ENCODE measurements at regions not wholly inside any gene's neighbourhood (a gene's known extent, or its start where the extent isn't known, plus 50 kb on each side); places are given as distances from the start of the nearest gene placed in this dataset.

- no peak overlapping the region for H3K4me3 Mint-ChIP-seq (ENCODE audit: unreplicated experiment)
- peak; percentile 80 to 89 for DNase-seq
- TF ChIP-seq CTCF (IDR thresholded peaks at IDR 0.05; ENCODE audit: insufficient read depth in 1 of 2, low read depth in 1 of 2, low read length in 1 of 2, severe bottlenecking in 1 of 2, unreplicated experiment in 1 of 2), result no peak
- intact Hi-C loops (cut with micrococcal nuclease; ENCODE audit: unreplicated experiment), result loop anchor here (1.0 kb wide), 1 partner anchor 10 kb away; no protein-coding TSS in a partner anchor
- no peaks in the 10 kb centered on the region for H3K36me3 ChIP-seq (ENCODE audit: control insufficient read depth, insufficient read depth, low read length)
- H3K4me1 ChIP-seq, result peaks cover 24% of the 10 kb centered on the region
- CTCF ChIA-PET, result interaction anchor here (0.6 to 1.4 kb wide), 3 partner anchors 8 to 296 kb away, joined by 3 to 4 read pairs (median 3); no protein-coding TSS in a partner anchor
- H3K27ac Mint-ChIP-seq (ENCODE audit: unreplicated experiment), result peak overlapping the region; percentile 86
- H3K27me3 Mint-ChIP-seq (ENCODE audit: insufficient read depth, unreplicated experiment), result no peaks in the 10 kb centered on the region
- H3K36me3 Mint-ChIP-seq (ENCODE audit: insufficient read depth, unreplicated experiment), result no peaks in the 10 kb centered on the region
- BruUV-seq (replicated peaks), result no TSS peak
- H3K27me3 ChIP-seq (replicated peaks; ENCODE audit: control insufficient read depth, insufficient read depth, low read length), result no peaks in the 10 kb centered on the region
- no peak overlapping the region for H3K4me3 ChIP-seq (ENCODE audit: low read depth, low read length)
- POLR2A ChIA-PET, result interaction anchor here (0.5 to 0.6 kb wide), 2 partner anchors 8 to 202 kb away, joined by 3 to 4 read pairs; no protein-coding TSS in a partner anchor
- H3K4me1 Mint-ChIP-seq (ENCODE audit: low read depth, unreplicated experiment), result peaks cover 43% of the 10 kb centered on the region
- peaks cover 12% of the 10 kb centered on the region for H3K9me3 ChIP-seq
- peaks cover 14% of the 10 kb centered on the region for H3K9me3 Mint-ChIP-seq (ENCODE audit: unreplicated experiment)
Observed at GRCh38 chr11:69427337-69427736, 54.1 kb upstream of the LINC01488 start.

- Mint-ChIP-seq H3K27ac (ENCODE audit: unreplicated experiment) (peak overlapping the region; percentile 86), H3K4me3 (ENCODE audit: unreplicated experiment) (no peak overlapping the region)
Observed at GRCh38 chr11:69427906-69428880, 53.3 kb upstream of the LINC01488 start.

More at GRCh38 chr11:69427906-69428880, 53.3 kb upstream of the LINC01488 start:
- Mint-ChIP-seq H3K4me1 (ENCODE audit: low read depth, unreplicated experiment) (peaks cover 42% of the 10 kb centered on the region), H3K9me3 (ENCODE audit: unreplicated experiment) (peaks cover 14% of the 10 kb centered on the region), H3K36me3 (ENCODE audit: insufficient read depth, unreplicated experiment) (no peaks in the 10 kb centered on the region), H3K27me3 (ENCODE audit: insufficient read depth, unreplicated experiment) (no peaks in the 10 kb centered on the region)
- BruUV-seq (replicated peaks), result no TSS peak
- intact Hi-C loops (cut with micrococcal nuclease; ENCODE audit: unreplicated experiment), result loop anchor here (1.0 kb wide), 1 partner anchor 9 kb away; no protein-coding TSS in a partner anchor
- peaks cover 12% of the 10 kb centered on the region for H3K9me3 ChIP-seq
- POLR2A ChIA-PET, result interaction anchor here (0.7 kb wide), 1 partner anchor 45 kb away, joined by 3 read pairs; no protein-coding TSS in a partner anchor
- no peaks in the 10 kb centered on the region for H3K27me3 ChIP-seq (replicated peaks; ENCODE audit: control insufficient read depth, insufficient read depth, low read length)
- CTCF ChIA-PET, result interaction anchor here (1.3 to 1.4 kb wide), 2 partner anchors 8 to 297 kb away, joined by 3 to 4 read pairs; no protein-coding TSS in a partner anchor
- H3K4me3 ChIP-seq (ENCODE audit: low read depth, low read length), result no peak overlapping the region
- no peak for TF ChIP-seq CTCF (IDR thresholded peaks at IDR 0.05; ENCODE audit: insufficient read depth in 1 of 2, low read depth in 1 of 2, low read length in 1 of 2, severe bottlenecking in 1 of 2, unreplicated experiment in 1 of 2)
- no peak for DNase-seq
- H3K36me3 ChIP-seq (ENCODE audit: control insufficient read depth, insufficient read depth, low read length), result no peaks in the 10 kb centered on the region
- H3K4me1 ChIP-seq, result peaks cover 33% of the 10 kb centered on the region

Measured in Caco-2 (cell line).